Activated CD8-positive, alpha-beta memory T cell treated with anti-CD3 and anti-CD28 coated beads, Interleukin-2, amount 10 ng/mL, durations not matched to agents 7 days and 5 days (primary cell): ENCODE measurements at regions not wholly inside any gene's neighbourhood (a gene's known extent, or its start where the extent isn't known, plus 50 kb on each side); places are given as distances from the start of the nearest gene placed in this dataset.

Experiments used
- ATAC-seq: fragments of 150-1000 bp; cut with Tn5 transposase; one replicate; pipeline ENCODE4 v1.10.0; 2021; ENCODE audit warnings: moderate library complexity
- CTCF ChIA-PET: fragments of 350-600 bp; sonication (Branson Sonifier 250); formaldehyde crosslinking; loops from one replicate; lab custom pipeline; 2021; ENCODE audit warnings: antibody characterized with exemption; lab: Charles Lee
- DNase-seq: peaks from one replicate; pipeline ENCODE4 v3.0.0-alpha.2; 2020
- H3K27ac Mint-ChIP-seq: one replicate; pipeline ENCODE4 v1.8.0; 2021; ENCODE audit warnings: mild to moderate bottlenecking, mixed read lengths
- H3K27me3 Mint-ChIP-seq: one replicate; pipeline ENCODE4 v1.8.0; 2021; ENCODE audit warnings: mixed read lengths
- H3K36me3 Mint-ChIP-seq: one replicate; pipeline ENCODE4 v1.8.0; 2021; ENCODE audit warnings: mild to moderate bottlenecking, mixed read lengths
- H3K4me1 Mint-ChIP-seq: one replicate; pipeline ENCODE4 v1.8.0; 2021; ENCODE audit warnings: mixed read lengths
- H3K4me3 Mint-ChIP-seq: one replicate; pipeline ENCODE4 v1.8.0; 2021; ENCODE audit warnings: mild to moderate bottlenecking, moderate library complexity, mixed read lengths
- H3K9me3 Mint-ChIP-seq: one replicate; pipeline ENCODE4 v1.8.0; 2022; ENCODE audit warnings: low read depth, mixed read lengths

- ATAC-seq (no peak), DNase-seq (no peak)
- Mint-ChIP-seq H3K27me3 (no peaks in the 10 kb centered on the region), H3K9me3 (peaks cover 8% of the 10 kb centered on the region), H3K36me3 (no peaks in the 10 kb centered on the region), H3K4me1 (no peaks in the 10 kb centered on the region), H3K27ac (no peak overlapping the region), H3K4me3 (no peak overlapping the region)
- CTCF ChIA-PET, result no interaction called here
Observed at GRCh38 chr16:5791011-5791657, 693.5 kb upstream of the EEF2KMT start.

DNA sequence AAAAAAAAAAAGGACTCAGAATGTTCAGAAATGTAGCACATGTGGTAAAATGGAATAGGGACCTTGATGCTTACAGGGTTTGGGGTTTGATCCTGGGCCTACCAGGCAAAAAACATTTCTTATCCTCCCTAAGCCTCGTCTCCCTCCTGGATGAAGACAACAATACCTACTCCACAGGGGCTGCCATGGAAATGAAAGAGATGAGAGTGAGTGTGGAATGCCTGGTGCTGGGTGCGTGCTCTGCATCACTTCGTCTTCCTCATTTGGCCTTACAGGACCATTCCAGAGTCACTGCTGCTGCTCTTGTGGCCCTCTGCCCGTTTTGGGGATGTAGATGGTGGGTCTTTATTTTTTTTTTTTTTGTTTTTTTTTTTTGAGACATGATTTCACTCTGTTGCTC is 692.9 kb upstream of the EEF2KMT start:
- ATAC-seq (no peak), DNase-seq (no peak)
- Mint-ChIP-seq H3K4me1 (no peaks in the 10 kb centered on the region), H3K4me3 (no peak overlapping the region), H3K27ac (no peak overlapping the region), H3K36me3 (no peaks in the 10 kb centered on the region), H3K9me3 (peaks cover 8% of the 10 kb centered on the region), H3K27me3 (no peaks in the 10 kb centered on the region)
- CTCF ChIA-PET, result no interaction called here

GRCh38 chr16:5789033-5789432 is 691.4 kb upstream of the EEF2KMT start:
- H3K36me3 Mint-ChIP-seq, result no peaks in the 10 kb centered on the region
- H3K27me3 Mint-ChIP-seq, result no peaks in the 10 kb centered on the region
- no peak overlapping the region for H3K27ac Mint-ChIP-seq
- CTCF ChIA-PET, result no interaction called here
- DNase-seq (no peak), ATAC-seq (no peak)
- peaks cover 7% of the 10 kb centered on the region for H3K9me3 Mint-ChIP-seq
- H3K4me3 Mint-ChIP-seq, result no peak overlapping the region
- no peaks in the 10 kb centered on the region for H3K4me1 Mint-ChIP-seq

DNA sequence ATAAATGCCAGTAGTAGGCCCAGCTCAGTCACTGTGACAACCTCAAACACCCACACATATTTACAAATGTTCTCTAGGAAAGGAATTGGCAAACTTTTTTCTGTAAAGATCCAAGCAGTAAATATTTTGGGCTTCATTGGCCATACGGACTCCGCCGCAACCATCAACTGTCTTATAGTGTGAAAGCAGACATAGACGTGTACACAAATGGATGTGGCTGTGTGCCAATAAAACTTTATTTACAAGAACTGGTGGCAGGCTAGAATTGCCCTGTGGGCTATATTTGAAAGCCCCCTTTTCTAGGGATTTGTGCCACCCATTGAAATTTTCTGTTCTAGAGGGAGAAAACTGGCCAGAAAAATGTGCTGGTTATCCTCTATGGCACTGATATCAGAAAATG is 683.8 kb upstream of the EEF2KMT start:
- no peak overlapping the region for H3K27ac Mint-ChIP-seq
- peaks cover 14% of the 10 kb centered on the region for H3K9me3 Mint-ChIP-seq
- H3K27me3 Mint-ChIP-seq, result no peaks in the 10 kb centered on the region
- no peak for DNase-seq
- no peak for ATAC-seq
- H3K4me3 Mint-ChIP-seq, result no peak overlapping the region
- no peaks in the 10 kb centered on the region for H3K4me1 Mint-ChIP-seq
- H3K36me3 Mint-ChIP-seq, result no peaks in the 10 kb centered on the region
- CTCF ChIA-PET, result no interaction called here

DNA sequence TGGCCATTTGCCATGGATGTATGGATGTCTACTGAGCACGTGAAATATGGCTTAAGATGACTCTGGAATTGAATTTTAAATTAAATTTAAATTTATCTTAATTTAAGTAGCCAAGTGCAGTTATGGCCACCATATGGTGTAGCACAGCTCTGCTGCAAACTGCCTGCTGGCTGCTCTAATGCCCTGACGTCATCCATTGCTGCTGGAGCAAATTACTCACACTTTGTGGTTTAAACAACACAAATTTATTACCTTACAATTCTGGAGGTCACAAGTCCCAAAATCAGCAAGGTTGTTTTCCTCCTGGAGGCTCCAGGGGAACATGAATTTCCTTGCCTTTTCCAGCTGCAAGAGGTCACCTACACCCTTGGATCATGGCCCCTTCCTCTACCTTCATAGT is 679.3 kb upstream of the EEF2KMT start:
- Mint-ChIP-seq H3K9me3 (peaks cover 6% of the 10 kb centered on the region), H3K36me3 (no peaks in the 10 kb centered on the region), H3K27me3 (no peaks in the 10 kb centered on the region), H3K4me1 (no peaks in the 10 kb centered on the region), H3K27ac (no peak overlapping the region), H3K4me3 (no peak overlapping the region)
- ATAC-seq, result no peak
- CTCF ChIA-PET, result no interaction called here
- DNase-seq, result no peak

GRCh38 chr16:5775916-5776315 is 678.3 kb upstream of the EEF2KMT start:
- no peaks in the 10 kb centered on the region for H3K36me3 Mint-ChIP-seq
- CTCF ChIA-PET, result no interaction called here

GRCh38 chr16:5770118-5770517 is 672.5 kb upstream of the EEF2KMT start:
- peaks cover 8% of the 10 kb centered on the region for H3K9me3 Mint-ChIP-seq
- no peak overlapping the region for H3K27ac Mint-ChIP-seq
- ATAC-seq, result no peak
- CTCF ChIA-PET, result no interaction called here
- H3K36me3 Mint-ChIP-seq, result no peaks in the 10 kb centered on the region
- no peaks in the 10 kb centered on the region for H3K27me3 Mint-ChIP-seq
- no peaks in the 10 kb centered on the region for H3K4me1 Mint-ChIP-seq
- no peak for DNase-seq
- no peak overlapping the region for H3K4me3 Mint-ChIP-seq

More at GRCh38 chr16:5775916-5776315, 678.3 kb upstream of the EEF2KMT start:
- Mint-ChIP-seq H3K4me3 (no peak overlapping the region), H3K27ac (no peak overlapping the region), H3K9me3 (peaks cover 10% of the 10 kb centered on the region), H3K4me1 (no peaks in the 10 kb centered on the region), H3K27me3 (no peaks in the 10 kb centered on the region)
- ATAC-seq (no peak), DNase-seq (no peak)

DNA sequence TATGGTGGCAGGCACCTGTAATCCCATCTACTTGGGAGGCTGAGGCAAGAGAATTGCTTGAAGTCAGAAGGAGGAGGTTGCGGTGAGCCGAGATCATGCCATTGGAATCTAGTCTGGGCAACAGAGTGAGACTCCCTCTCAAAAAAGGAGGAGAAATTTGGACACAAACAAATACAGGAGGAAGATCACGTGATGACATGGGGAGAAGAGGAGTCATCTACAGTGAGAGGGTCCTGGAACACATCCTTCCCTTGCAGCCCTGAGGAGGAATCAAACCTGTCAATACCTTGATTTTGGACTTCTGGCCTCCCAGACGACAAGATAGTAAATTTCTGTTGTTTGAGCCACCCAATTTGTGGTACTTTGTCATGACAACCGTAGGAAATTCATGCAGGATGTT is 671.9 kb upstream of the EEF2KMT start:
- ATAC-seq (no peak), DNase-seq (no peak)
- Mint-ChIP-seq H3K27ac (no peak overlapping the region), H3K4me3 (no peak overlapping the region), H3K36me3 (no peaks in the 10 kb centered on the region), H3K4me1 (no peaks in the 10 kb centered on the region), H3K9me3 (peaks cover 8% of the 10 kb centered on the region), H3K27me3 (no peaks in the 10 kb centered on the region)
- CTCF ChIA-PET, result no interaction called here

GRCh38 chr16:5768445-5768844 is 670.9 kb upstream of the EEF2KMT start:
- H3K27me3 Mint-ChIP-seq, result no peaks in the 10 kb centered on the region
- H3K4me3 Mint-ChIP-seq, result no peak overlapping the region
- ATAC-seq (no peak), DNase-seq (no peak)
- H3K9me3 Mint-ChIP-seq, result peaks cover 8% of the 10 kb centered on the region
- CTCF ChIA-PET, result no interaction called here
- no peak overlapping the region for H3K27ac Mint-ChIP-seq
- no peaks in the 10 kb centered on the region for H3K4me1 Mint-ChIP-seq
- no peaks in the 10 kb centered on the region for H3K36me3 Mint-ChIP-seq

DNA sequence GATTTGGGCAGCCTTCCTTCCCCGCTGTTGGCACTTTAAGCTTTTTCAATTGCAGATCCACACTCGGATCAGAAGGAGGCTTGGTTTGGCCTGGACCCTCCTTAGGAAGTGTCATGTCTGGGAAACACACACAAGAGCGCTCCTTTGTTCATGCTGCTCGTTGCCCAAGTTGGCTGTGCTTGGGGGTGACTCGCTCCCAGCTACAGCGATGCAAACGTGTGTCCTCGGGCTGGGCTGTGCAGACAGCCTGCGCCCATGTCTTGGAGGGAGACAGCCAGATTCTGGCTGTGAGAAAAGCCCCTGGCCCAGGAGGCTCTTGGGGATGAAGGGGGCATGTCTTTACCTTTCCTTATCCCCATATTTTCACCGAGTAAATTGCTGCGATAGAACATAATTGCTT is 665.6 kb upstream of the EEF2KMT start:
- H3K36me3 Mint-ChIP-seq, result no peaks in the 10 kb centered on the region

GRCh38 chr16:5762362-5762761 is 664.8 kb upstream of the EEF2KMT start:
- DNase-seq, result no peak
- no peaks in the 10 kb centered on the region for H3K4me1 Mint-ChIP-seq
- ATAC-seq, result no peak
- H3K9me3 Mint-ChIP-seq, result peaks cover 6% of the 10 kb centered on the region
- no peak overlapping the region for H3K27ac Mint-ChIP-seq
- CTCF ChIA-PET, result no interaction called here
- H3K4me3 Mint-ChIP-seq, result no peak overlapping the region
- H3K36me3 Mint-ChIP-seq, result no peaks in the 10 kb centered on the region
- no peaks in the 10 kb centered on the region for H3K27me3 Mint-ChIP-seq

More for the DNA sequence above, 665.6 kb upstream of the EEF2KMT start:
- H3K27me3 Mint-ChIP-seq, result no peaks in the 10 kb centered on the region
- peaks cover 6% of the 10 kb centered on the region for H3K9me3 Mint-ChIP-seq
- no peak for DNase-seq
- no peak overlapping the region for H3K4me3 Mint-ChIP-seq
- H3K4me1 Mint-ChIP-seq, result no peaks in the 10 kb centered on the region
- no peak overlapping the region for H3K27ac Mint-ChIP-seq
- CTCF ChIA-PET, result no interaction called here
- ATAC-seq, result no peak

GRCh38 chr16:5761592-5761991 is 664.0 kb upstream of the EEF2KMT start:
- no peaks in the 10 kb centered on the region for H3K27me3 Mint-ChIP-seq
- H3K27ac Mint-ChIP-seq, result no peak overlapping the region
- ATAC-seq (no peak), DNase-seq (no peak)
- no peaks in the 10 kb centered on the region for H3K4me1 Mint-ChIP-seq
- H3K4me3 Mint-ChIP-seq, result no peak overlapping the region
- H3K9me3 Mint-ChIP-seq, result peaks cover 8% of the 10 kb centered on the region
- CTCF ChIA-PET, result no interaction called here
- H3K36me3 Mint-ChIP-seq, result no peaks in the 10 kb centered on the region

- ATAC-seq (no peak), DNase-seq (no peak)
- Mint-ChIP-seq H3K4me1 (no peaks in the 10 kb centered on the region), H3K4me3 (no peak overlapping the region), H3K9me3 (peaks cover 6% of the 10 kb centered on the region), H3K27me3 (no peaks in the 10 kb centered on the region), H3K36me3 (no peaks in the 10 kb centered on the region), H3K27ac (no peak overlapping the region)
- CTCF ChIA-PET, result no interaction called here
Observed at GRCh38 chr16:5758281-5758680, 660.7 kb upstream of the EEF2KMT start.

DNA sequence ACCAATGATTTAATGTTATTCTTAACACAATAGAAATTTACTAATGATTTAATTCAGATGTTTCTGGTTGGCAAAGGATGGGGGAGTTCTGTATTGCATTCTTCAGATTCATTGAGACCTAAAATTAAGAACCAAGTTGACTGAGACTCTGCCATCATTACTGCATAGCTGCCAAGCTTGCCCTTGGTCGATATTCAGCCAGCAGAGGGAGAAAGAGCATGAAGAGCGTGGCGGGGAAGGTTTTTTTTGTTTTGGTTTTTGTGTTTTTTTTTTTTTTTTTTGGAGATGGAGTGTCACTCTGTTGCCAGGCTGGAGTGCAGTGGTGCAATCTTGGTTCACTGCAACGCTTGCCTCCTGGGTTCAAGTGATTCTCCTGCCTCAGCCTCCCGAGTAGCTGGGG is 659.4 kb upstream of the EEF2KMT start:
- Mint-ChIP-seq H3K4me3 (no peak overlapping the region), H3K4me1 (no peaks in the 10 kb centered on the region), H3K27me3 (no peaks in the 10 kb centered on the region), H3K27ac (no peak overlapping the region), H3K36me3 (no peaks in the 10 kb centered on the region), H3K9me3 (peaks cover 9% of the 10 kb centered on the region)
- DNase-seq, result no peak
- no peak for ATAC-seq
- CTCF ChIA-PET, result no interaction called here

DNA sequence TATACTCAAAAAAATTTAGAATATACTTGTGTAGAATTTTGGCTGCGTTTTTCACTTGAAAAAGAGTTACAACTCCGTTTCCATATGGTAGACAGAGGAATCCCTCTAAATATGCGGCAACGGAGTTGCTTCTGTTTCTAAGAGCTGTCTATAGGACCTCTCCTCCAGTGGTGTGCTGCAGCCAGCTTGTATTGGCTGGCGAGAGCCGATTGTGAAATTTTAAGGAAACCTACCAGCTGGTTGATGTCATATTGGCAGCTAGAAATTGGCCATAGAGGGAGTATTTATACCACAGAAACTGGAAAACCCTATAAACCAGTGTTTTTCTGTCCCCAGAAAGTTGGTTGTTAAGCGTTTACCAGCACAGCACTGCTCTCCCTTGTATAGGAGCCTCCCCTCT is 655.8 kb upstream of the EEF2KMT start:
- H3K27me3 Mint-ChIP-seq, result no peaks in the 10 kb centered on the region
- H3K27ac Mint-ChIP-seq, result no peak overlapping the region
- H3K4me3 Mint-ChIP-seq, result no peak overlapping the region
- ATAC-seq (no peak), DNase-seq (no peak)
- no peaks in the 10 kb centered on the region for H3K36me3 Mint-ChIP-seq
- CTCF ChIA-PET, result no interaction called here
- H3K9me3 Mint-ChIP-seq, result peaks cover 8% of the 10 kb centered on the region
- H3K4me1 Mint-ChIP-seq, result no peaks in the 10 kb centered on the region
